ENCODE measurements at regions not wholly inside any gene's neighbourhood (a gene's known extent, or its start where the extent isn't known, plus 50 kb on each side); places are given as distances from the start of the nearest gene placed in this dataset.
"Not testable (repeated sequence)": the region's sequence is repeated elsewhere in the genome, so short reads cannot be mapped to it uniquely, and the experiment has no call there.

GRCh38 chr16:61421111-61421510 is 615.1 kb downstream of the CDH8 start:
- no peak for DNase-seq

GRCh38 chr16:61419791-61420190 is 616.4 kb downstream of the CDH8 start:
- no peak for DNase-seq

GRCh38 chr16:61418802-61419201 is 617.4 kb downstream of the CDH8 start:
- DNase-seq = not testable (repeated sequence)

- no peak for DNase-seq
Measured at GRCh38 chr16:61415126-61415525, 621.1 kb downstream of the CDH8 start.

DNA sequence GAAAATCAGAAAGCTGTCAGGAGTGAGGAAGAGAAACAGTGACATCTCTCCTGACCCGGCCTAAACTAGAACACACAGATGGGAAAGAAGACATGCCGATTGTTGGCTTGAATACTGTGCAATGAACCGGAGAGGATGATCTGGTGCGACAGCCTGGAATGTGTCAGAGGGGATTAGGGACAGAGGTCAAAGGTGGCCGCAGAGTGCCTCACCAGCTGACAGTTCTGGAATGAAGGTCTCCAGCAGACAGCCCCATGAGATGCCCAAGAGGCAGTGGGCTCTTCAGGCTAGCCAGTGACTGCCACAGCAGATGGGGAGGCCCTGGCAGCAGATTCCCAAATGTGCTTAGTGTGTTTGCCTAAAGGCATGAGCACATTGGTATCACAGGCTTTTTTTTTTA is 623.2 kb downstream of the CDH8 start:
- no peak for DNase-seq

- no peak for DNase-seq
Measured at GRCh38 chr16:61412562-61412961, 623.7 kb downstream of the CDH8 start.

DNA sequence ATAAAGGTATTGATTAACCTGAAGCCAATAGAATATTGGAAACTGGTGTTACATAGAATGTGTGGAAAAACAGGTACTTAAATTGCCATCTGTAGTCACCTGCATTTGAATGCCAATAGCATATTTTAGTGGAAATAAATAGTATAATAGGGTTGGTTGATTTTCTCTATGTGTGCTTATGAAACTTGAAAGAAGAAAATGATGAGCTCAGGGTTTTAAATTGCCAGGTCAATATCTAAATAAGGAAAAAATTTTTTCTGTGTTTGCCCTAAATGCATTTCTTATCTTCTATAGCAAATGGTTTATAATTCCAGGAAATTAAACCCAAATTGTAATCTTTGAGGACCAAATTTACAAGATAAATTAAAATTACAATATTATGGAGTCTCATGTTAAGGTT is 626.6 kb downstream of the CDH8 start:
- no peak for DNase-seq

GRCh38 chr16:61403386-61403785 is 632.9 kb downstream of the CDH8 start:
- no peak for DNase-seq

DNA sequence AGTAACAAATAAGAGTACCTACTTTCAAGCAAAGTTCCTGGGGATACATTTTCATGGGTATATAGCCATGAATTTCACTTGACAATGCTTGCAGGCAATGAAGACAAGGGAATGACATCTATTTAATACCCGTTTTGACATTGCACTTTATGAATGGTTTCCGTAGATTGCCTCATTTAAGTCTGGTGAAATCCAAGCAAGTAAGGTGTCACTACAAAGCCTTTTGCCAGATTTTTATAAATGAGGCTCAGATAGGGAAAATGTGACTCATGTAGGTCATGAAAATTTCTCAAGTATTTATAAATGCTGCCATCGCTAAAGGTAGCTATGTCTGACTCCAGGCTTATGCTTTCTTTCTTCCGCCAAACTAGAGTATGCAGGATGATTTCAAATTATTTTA is 644.3 kb downstream of the CDH8 start:
- no peak for DNase-seq

- no peak for DNase-seq
Measured at GRCh38 chr16:61390965-61391637, 645.1 kb downstream of the CDH8 start.

- no peak for DNase-seq
Measured at GRCh38 chr16:61385392-61386071, 650.7 kb downstream of the CDH8 start.

GRCh38 chr16:61382435-61382834 is 653.8 kb downstream of the CDH8 start:
- no peak for DNase-seq

DNA sequence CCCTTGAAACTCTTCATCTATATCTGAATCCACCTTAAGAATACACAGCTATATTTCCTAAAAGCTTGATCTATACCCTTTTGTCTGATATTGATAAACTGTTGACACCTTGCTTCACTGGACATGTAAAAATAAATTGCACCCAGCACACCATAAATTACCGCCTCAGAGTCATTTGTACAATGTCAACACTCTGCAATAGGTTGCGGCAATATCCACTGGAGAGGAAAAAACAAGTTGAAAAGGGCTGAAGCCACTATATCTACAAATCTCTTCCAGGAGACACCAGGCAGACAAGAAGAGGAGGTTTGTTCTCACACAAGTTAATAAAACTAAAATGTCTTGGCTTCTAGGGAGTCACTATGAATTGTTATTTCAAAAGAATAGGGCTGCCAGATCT is 656.9 kb downstream of the CDH8 start:
- no peak for DNase-seq

DNA sequence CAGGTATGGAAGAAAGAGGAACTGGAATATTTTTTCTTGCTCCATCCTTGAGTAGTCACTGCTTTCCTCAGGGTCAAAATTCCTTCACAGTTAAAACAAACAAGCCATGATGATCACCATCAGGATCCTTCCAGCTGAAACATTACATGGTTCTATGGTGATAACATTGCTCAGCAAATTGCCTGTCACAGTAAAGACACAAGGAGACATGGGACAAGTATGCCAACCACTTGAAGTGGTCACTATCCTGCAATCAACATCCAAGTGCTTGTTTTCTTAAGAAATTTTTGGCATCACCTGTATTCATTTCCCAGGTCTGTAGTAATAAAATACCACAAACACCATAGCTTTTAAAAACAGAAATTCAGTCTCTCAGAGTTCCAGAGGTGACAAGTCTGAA is 662.2 kb downstream of the CDH8 start:
- no peak for DNase-seq

DNA sequence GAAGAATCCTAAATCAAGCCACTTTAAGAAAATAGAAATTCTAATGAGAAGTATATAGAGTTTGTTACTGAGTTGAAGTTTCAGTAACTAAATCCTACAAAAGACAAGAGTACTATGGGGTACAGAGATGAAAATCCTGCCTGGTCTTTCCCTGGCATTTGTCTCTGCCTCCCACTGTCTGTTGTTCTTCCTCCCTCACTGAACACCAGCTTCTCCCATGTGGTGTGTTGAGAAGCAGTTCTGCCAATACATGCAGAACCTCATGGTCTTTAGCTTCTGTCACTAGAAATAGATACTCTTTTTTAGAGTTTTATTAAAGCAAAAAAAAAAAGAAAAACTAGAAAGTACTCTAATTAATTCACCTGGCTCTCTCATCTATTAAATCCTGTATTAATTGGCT is 664.4 kb downstream of the CDH8 start:
- DNase-seq = no peak

- no peak for DNase-seq
Measured at GRCh38 chr16:61371388-61371787, 664.9 kb downstream of the CDH8 start.

DNA sequence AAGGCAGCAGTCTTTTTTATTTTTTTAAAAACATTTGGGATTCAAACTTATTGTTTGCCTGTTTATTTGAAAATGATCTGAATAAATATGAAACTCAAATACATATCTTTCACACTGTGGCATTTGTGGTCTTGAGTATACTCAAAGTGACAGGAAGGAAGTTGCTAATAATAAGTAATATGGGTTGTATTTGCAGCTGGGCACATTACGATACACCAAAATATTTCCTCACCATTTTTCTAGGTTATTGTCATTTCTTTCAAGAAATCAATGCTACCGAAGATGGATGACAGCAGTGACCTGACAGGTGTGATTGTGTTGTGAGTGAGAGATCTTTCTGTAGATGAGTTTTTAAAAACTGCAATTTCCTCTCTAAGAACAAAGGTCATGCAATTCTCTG is 665.7 kb downstream of the CDH8 start:
- no peak for DNase-seq

- DNase-seq = no peak
Measured at GRCh38 chr16:61366006-61366405, 670.2 kb downstream of the CDH8 start.

GRCh38 chr16:61364990-61365389 is 671.2 kb downstream of the CDH8 start:
- DNase-seq = no peak

GRCh38 chr16:61362585-61362984 is 673.7 kb downstream of the CDH8 start:
- no peak for DNase-seq

GRCh38 chr16:61344791-61345190 is 691.4 kb downstream of the CDH8 start:
- no peak for DNase-seq

- no peak for DNase-seq
Measured at GRCh38 chr16:61332461-61332860, 703.8 kb downstream of the CDH8 start.

GRCh38 chr16:61324044-61324443 is 712.2 kb downstream of the CDH8 start:
- peak; percentile 15 for DNase-seq

- peak; percentile 8 for DNase-seq
Measured at GRCh38 chr16:61323456-61323855, 712.8 kb downstream of the CDH8 start.

DNA sequence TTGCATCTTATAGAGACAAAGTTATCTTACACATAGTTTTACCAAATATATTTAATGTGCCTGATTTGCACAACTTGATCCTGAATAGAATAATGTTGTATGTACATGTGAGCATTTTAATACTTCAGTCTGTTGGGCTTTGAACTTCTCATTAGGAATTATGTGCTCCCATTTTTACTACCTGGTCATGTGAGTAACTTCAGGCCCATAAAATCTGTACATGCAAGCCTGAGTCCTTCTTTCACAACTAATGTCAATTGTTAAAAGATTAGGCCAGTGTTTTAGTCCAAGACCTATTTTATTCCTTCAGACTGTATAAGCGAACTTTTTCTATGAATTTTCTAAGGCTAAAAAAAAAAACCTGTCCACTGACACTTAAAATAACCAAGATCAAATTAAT is 715.4 kb downstream of the CDH8 start:
- no peak for DNase-seq

Data from NCI-H1105 treated with DMSO at 0.1 percent for 48 hours (cell line).